ENCODE measurements at regions not wholly inside any gene's neighbourhood (a gene's known extent, or its start where the extent isn't known, plus 50 kb on each side); places are given as distances from the start of the nearest gene placed in this dataset.

DNA sequence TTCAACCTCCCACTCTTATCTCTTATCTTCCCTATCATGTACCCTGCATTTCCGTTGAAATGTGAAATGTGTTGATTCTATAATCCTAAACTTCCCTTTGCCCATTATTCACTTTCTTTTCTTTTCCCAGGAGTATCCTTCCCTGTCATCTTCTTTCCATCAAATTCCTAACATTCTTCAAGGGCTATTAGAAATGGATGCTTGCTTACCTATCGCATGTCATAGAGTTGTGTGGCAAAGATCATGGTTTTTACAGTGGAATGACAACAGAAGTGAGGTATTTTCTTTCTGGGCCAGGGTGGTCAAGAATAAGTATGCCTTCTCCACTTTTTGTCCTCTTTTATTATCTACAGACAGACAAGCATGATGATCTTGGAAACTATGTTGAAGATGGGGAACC lies 124.4 kb upstream of the SLC5A12 start:
- TF ChIP-seq, protein P1, sequence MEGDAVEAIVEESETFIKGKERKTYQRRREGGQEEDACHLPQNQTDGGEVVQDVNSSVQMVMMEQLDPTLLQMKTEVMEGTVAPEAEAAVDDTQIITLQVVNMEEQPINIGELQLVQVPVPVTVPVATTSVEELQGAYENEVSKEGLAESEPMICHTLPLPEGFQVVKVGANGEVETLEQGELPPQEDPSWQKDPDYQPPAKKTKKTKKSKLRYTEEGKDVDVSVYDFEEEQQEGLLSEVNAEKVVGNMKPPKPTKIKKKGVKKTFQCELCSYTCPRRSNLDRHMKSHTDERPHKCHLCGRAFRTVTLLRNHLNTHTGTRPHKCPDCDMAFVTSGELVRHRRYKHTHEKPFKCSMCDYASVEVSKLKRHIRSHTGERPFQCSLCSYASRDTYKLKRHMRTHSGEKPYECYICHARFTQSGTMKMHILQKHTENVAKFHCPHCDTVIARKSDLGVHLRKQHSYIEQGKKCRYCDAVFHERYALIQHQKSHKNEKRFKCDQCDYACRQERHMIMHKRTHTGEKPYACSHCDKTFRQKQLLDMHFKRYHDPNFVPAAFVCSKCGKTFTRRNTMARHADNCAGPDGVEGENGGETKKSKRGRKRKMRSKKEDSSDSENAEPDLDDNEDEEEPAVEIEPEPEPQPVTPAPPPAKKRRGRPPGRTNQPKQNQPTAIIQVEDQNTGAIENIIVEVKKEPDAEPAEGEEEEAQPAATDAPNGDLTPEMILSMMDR (IDR thresholded peaks at IDR 0.05; ENCODE audit: low read depth, low read length), result no peak
- no peak for TF ChIP-seq EZH2phosphoT487 (IDR thresholded peaks at IDR 0.05; ENCODE audit: low read depth)
